Right cardiac atrium (tissue), 5 donors: ENCODE measurements at regions not wholly inside any gene's neighbourhood (a gene's known extent, or its start where the extent isn't known, plus 50 kb on each side); places are given as distances from the start of the nearest gene placed in this dataset.

Source experiments
- ATAC-seq, 2 donors: fragments of 200-7000 bp; cut with Tn5 transposase; one replicate each; pipeline versions ENCODE4 v1.8.0 to v1.9.1; 2020; ENCODE audit warnings: moderate library complexity in 2 of 2, mild to moderate bottlenecking in 1 of 2
- DNase-seq, 3 donors: peaks; one replicate each; pipeline ENCODE4 v3.0.0-alpha.2; 2020
- H3K27ac ChIP-seq: one replicate; pipeline ENCODE4 v1.5.1; 2013; ENCODE audit warnings: mild to moderate bottlenecking, low read length, control low read depth, moderate library complexity
- H3K27me3 ChIP-seq: one replicate; pipeline ENCODE4 v1.6.1; 2013; ENCODE audit not compliant: control insufficient read depth, insufficient read depth
- H3K4me1 ChIP-seq: one replicate; pipeline ENCODE4 v1.6.1; 2013; ENCODE audit warnings: low read length; ENCODE audit not compliant: control insufficient read depth, insufficient read depth
- H3K4me3 ChIP-seq: one replicate; pipeline ENCODE4 v1.5.1; 2013; ENCODE audit warnings: low read length, control low read depth
- H3K9me3 ChIP-seq: one replicate; pipeline ENCODE4 v1.6.1; 2013; ENCODE audit warnings: low read length; ENCODE audit not compliant: control insufficient read depth
- WGBS: extraction: QIAGEN DNeasy Blood & Tissue Kit; methylation state at CpG from one replicate; pipeline ENCODE4 v1.1.7; 2013; 5-methylcytosine and 5-hydroxymethylcytosine counted together
- intact Hi-C, 4 donors: fragments of 100-400 bp; cut with DNase I; formaldehyde crosslinking; loops; one replicate each; pipeline versions ENCODE4 v1.11.0 to v1.14.0; 2022 to 2023
- donor health status: healthy with polysubstance abuse.
- donor health status: DM: no; HTN: yes; CAD: no.
- donor health status: DM: no; HTN: no; CAD: no.
- donor health status: DM: no; HTN: yes; CAD: no; lungs with severe emphysema.
- donor health status: DM: yes; HTN: yes; CAD: no.

DNA sequence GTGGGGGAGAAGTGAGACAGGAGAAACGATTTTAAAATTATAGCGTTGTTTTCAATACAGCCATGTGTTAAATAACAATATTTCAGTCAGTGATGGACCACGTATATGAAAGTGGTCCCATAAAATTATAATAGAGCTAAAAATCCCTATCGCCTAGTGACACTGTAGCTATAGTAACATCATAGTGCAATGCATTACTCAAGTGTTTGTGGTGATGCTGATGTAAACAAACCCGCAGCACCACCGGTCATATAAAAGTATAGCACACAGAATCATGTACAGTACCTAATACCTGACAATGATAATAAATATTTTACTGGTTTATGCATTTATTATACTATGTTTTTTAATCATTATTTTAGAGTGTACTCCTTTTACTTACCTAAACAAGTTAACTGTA lies 407.4 kb upstream of the SEMA6A start:
- H3K27ac ChIP-seq, result no peak overlapping the region
- no peaks in the 10 kb centered on the region for H3K27me3 ChIP-seq
- H3K4me3 ChIP-seq, result no peak overlapping the region
- DNase-seq (no peak), ATAC-seq (no peak)
- WGBS, result 78% methylated on average over 6 of the region's 6 CpGs
- no peaks in the 10 kb centered on the region for H3K4me1 ChIP-seq
- intact Hi-C loops, result no loop called here
- no peaks in the 10 kb centered on the region for H3K9me3 ChIP-seq

DNA sequence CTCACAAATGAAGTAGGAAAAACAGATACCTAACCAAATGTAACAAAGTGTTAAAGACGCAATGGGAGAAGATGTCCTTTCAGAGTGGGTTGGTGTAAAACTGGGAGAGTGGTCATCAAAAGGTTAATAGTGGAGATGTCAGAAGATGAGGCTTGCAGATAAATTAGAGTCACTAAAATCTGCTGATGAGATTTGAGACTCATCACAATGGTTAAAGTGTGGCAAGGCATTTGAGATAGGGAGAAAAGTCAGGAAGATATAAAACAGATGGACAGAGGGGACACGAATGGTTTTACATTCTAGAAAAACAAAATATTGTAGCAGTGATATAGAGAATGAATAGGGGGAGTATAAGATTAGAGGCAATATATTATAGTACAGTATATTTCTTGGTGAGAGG lies 406.0 kb upstream of the SEMA6A start:
- intact Hi-C loops, result no loop called here
- no peak for DNase-seq
- H3K9me3 ChIP-seq, result no peaks in the 10 kb centered on the region
- no peak for ATAC-seq
- no peaks in the 10 kb centered on the region for H3K27me3 ChIP-seq
- no peak overlapping the region for H3K27ac ChIP-seq
- no peak overlapping the region for H3K4me3 ChIP-seq
- no peaks in the 10 kb centered on the region for H3K4me1 ChIP-seq
- 67% methylated on average over 2 of the region's 2 CpGs for WGBS

DNA sequence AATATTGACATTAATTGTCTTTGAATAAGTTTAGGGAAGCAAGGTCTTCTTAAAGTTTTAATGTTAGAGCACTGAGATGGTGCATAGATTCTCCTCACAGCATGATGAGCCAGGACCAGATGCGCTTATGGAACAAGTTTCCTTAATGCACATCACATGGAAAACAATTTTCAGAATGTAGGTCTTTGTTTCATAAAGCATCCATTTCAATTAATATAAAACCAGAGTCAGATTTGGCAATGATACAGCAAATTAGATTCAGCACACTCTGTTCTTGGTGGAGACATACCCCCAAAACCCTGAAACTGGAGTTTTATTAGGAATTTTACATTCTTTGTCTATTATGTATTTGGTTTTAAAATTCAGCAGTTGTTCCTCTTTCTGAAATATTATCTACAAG lies 402.1 kb upstream of the SEMA6A start:
- DNase-seq (no peak), ATAC-seq (no peak)
- Histone ChIP-seq H3K27me3 (no peaks in the 10 kb centered on the region), H3K9me3 (no peaks in the 10 kb centered on the region), H3K4me1 (no peaks in the 10 kb centered on the region), H3K4me3 (no peak overlapping the region), H3K27ac (no peak overlapping the region)
- intact Hi-C loops, result no loop called here
- 97% methylated on average over 1 of the region's 1 CpG for WGBS

DNA sequence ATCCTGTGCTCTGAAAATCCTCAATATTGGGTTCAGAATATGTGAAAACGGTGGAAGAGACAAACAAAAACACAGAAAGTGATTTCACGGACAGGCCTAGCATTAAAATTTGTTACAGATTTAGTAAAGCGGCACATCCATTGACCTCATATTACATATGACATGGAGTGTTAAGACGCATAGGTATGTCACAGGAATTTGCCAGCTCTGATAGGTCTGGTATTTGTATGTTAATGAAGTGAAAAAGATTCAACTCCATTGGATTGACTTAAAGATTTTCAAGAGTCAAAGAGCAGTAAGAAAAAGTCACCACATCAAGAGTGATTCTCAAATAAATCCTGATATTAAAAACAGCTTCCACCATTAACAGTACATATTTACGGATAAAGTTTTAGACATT lies 396.5 kb upstream of the SEMA6A start:
- H3K4me3 ChIP-seq, result no peak overlapping the region
- no peaks in the 10 kb centered on the region for H3K9me3 ChIP-seq
- WGBS, result 94% methylated on average over 5 of the region's 5 CpGs
- intact Hi-C loops, result no loop called here
- H3K27me3 ChIP-seq, result no peaks in the 10 kb centered on the region
- H3K27ac ChIP-seq, result no peak overlapping the region
- ATAC-seq, result no peak
- no peak for DNase-seq
- H3K4me1 ChIP-seq, result no peaks in the 10 kb centered on the region

DNA sequence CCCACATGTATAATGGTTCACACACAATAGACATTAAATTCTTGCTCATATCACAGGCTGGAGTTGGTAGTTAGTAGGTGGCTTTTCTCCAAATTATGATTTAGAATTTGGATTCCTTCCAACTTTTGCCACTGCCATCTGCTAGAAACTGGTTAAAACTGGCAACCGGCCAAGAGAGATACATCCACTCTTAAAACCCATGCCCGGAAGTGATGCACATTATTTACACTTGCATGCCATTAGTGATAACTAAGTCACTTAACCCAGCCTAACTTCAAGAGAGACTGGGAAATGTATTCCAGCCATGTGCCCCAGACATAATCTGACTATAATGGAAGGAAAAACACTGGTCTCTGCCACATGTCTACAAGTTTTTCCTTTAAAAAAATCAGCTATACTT lies 395.7 kb upstream of the SEMA6A start:
- Histone ChIP-seq H3K4me3 (no peak overlapping the region), H3K27ac (no peak overlapping the region), H3K4me1 (no peaks in the 10 kb centered on the region), H3K9me3 (no peaks in the 10 kb centered on the region), H3K27me3 (no peaks in the 10 kb centered on the region)
- no peak for ATAC-seq
- intact Hi-C loops, result no loop called here
- WGBS, result 30% methylated on average over 2 of the region's 2 CpGs
- DNase-seq, result no peak

DNA sequence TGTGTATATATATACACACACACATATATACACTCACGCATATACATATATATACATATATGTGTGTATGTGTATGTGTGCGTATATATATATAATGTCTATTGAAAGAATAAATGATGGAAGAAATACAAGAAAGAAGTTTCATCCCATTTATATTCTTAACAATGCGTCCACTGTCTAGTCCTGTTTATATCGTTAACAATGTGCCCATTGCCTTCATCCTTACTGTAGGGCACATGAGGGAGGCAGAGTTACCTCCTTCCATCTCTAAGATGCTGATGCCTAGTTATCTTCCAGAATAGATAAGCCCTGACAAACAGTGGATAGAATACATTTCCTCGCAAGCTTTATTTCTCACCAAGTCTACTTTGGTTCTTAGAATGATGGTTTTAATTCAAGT lies 389.8 kb upstream of the SEMA6A start:
- intact Hi-C loops, result no loop called here
- 92% methylated on average over 5 of the region's 5 CpGs for WGBS
- DNase-seq (no peak), ATAC-seq (no peak)
- H3K4me1 ChIP-seq, result no peaks in the 10 kb centered on the region
- H3K27ac ChIP-seq, result no peak overlapping the region
- no peaks in the 10 kb centered on the region for H3K9me3 ChIP-seq
- no peak overlapping the region for H3K4me3 ChIP-seq
- no peaks in the 10 kb centered on the region for H3K27me3 ChIP-seq

DNA sequence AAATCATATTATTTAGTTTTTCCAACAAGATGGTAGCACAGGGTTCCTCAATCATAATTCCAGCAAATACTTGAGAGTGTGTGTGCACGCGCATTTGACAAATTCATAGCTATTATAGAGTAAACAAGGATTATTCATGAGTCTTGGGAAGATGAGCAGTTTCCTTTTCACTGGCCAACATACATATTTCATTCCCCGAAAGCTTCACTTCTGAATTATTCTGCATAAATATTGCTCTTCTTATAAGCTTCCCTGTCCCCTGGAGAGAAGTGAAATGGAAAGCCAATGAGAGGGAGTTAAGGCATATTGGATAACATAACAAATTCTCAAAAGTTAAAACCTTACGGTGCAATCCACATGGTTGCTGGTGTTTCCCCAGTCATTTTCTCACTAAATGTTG lies 386.4 kb upstream of the SEMA6A start:
- intact Hi-C loops, result no loop called here
- Histone ChIP-seq H3K9me3 (no peaks in the 10 kb centered on the region), H3K4me3 (no peak overlapping the region), H3K27me3 (no peaks in the 10 kb centered on the region), H3K27ac (no peak overlapping the region), H3K4me1 (no peaks in the 10 kb centered on the region)
- no peak for ATAC-seq
- 95% methylated on average over 4 of the region's 4 CpGs for WGBS
- DNase-seq, result no peak

DNA sequence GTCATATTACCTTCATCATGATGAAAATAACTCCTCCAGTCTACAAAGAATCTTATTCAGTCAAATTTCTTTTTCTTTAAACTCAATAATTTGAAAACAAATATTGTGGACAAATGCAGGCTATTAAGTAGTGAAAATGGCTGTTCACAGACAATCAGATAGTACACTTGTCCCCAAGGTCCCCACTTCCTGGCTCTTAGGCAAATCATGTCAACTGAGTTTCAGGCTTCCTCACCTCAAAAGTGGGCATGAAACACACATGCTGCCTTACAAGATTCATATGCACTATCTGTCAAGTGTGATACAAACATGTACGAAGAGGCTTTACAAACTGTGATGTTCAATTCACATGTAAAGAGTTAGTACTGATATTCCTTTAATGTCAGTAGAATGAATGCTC lies 385.2 kb upstream of the SEMA6A start:
- intact Hi-C loops, result no loop called here
- no peaks in the 10 kb centered on the region for H3K9me3 ChIP-seq
- no peaks in the 10 kb centered on the region for H3K4me1 ChIP-seq
- no peak overlapping the region for H3K4me3 ChIP-seq
- no peaks in the 10 kb centered on the region for H3K27me3 ChIP-seq
- WGBS, result 86% methylated on average over 1 of the region's 1 CpG
- no peak overlapping the region for H3K27ac ChIP-seq
- ATAC-seq, result no peak
- DNase-seq, result no peak

DNA sequence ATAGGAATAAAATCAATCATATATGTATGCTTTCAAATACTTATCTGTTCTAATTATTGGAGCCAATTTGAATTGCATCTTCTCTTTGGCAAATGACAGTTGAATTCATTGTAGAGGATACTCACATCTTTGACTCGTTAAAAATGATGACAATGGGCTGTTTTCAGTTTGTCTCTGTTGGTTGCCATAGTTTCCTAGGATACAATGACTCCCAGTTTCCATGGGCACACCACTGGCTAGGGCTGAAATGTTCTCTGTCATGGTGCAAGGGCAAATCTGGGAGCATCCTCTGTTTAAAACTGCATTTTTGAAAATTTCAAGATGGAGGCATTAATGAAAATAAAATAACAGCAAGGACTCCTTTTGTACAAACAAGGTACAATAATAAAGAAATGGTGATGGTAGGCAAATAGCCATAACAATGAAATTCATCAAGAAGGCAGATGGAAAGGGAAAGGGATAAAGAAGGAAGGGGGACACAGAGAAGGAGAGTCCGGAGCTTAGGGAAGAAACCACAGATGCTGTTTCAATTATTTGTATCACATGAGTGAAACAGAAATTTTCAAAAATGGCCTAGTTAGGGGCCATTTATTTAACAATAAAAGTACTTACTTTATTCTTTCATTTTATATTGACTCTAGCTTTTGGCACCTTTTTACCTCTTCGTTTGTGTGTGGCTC lies 378.8 kb upstream of the SEMA6A start:
- ATAC-seq (no peak), DNase-seq (no peak)
- no peaks in the 10 kb centered on the region for H3K27me3 ChIP-seq
- no peaks in the 10 kb centered on the region for H3K9me3 ChIP-seq
- intact Hi-C loops, result no loop called here
- no peaks in the 10 kb centered on the region for H3K4me1 ChIP-seq
- 55% methylated on average over 3 of the region's 3 CpGs for whole genome bisulfite sequencing
- H3K27ac ChIP-seq, result no peak overlapping the region
- no peak overlapping the region for H3K4me3 ChIP-seq

DNA sequence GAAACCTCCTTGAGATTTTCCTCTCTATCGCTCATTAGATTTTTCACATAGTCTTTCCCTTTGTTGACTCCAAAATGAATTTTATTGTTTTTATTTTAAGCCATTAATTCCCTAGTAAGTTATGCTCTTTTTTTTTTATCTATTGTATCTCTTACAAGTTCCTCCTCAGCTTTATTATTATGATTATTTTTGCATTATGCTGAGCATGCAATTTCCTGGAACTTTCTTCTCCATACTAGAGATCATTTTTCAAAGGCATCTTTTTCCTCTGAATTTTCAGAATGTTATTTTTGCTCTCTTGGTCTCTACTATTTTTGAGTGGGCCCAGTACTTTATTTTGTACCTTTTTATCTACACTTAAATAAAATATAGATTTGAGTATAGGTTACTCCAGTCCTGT lies 376.6 kb upstream of the SEMA6A start:
- 92% methylated on average over 1 of the region's 1 CpG for WGBS
- DNase-seq, result no peak

DNA sequence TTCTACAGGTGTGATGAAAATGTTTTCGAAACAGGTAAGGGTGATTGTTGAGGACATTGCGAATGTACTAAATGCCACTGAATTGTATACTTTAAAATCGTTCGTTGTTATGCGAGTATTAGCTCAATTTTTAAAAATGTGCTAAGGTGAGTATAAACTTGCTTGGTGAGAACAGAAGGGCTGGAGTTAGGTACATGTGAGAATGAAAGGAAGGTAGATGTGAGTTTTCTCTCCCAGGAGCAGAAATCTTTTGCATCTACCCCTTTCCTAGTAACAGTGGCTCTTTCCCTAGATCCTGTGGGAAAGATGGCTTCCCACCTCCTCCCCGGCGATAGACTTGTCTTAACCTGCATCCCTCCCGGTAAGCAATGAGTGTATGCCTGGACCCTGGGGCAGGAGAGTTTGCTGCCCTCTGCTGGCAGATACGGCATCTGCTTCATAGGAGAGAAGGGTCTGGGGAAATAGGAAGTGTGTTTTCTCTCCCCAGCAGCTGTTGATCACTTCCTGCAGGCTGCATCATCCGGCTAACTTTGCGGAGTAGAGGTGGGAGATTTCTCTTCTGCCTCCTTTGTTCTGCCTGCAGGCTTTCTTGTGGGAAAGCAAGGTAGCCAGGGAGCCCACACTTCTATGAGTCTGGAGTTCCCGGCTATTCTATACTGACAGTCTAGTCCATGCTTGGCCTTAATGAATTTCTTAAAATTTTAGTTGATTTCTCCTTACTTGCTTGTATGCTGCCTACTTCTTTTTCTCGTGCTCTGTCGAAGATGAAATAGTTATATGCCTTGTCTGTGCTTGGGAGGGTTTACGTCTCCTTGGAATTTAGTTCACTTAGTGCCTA lies 373.3 kb upstream of the SEMA6A start:
- H3K4me1 ChIP-seq, result no peaks in the 10 kb centered on the region
- ATAC-seq, result peak; percentile 61 to 67
- no peaks in the 10 kb centered on the region for H3K27me3 ChIP-seq
- 73% methylated on average over 15 of the region's 15 CpGs for WGBS
- no peaks in the 10 kb centered on the region for H3K9me3 ChIP-seq
- no peak overlapping the region for H3K27ac ChIP-seq
- no peak overlapping the region for H3K4me3 ChIP-seq
- peak; percentile 38 to 76 (median 71) for DNase-seq
- intact Hi-C loops, result loop anchor here in 2 of 4 donors (5.0 to 10.0 kb wide), 4 partner anchors 163 to 813 kb away; partner anchors contain the start of gene SEMA6A (in 1 of the 2)

More for the DNA sequence above, 376.6 kb upstream of the SEMA6A start:
- Histone ChIP-seq H3K27ac (no peak overlapping the region), H3K9me3 (no peaks in the 10 kb centered on the region), H3K27me3 (no peaks in the 10 kb centered on the region), H3K4me3 (no peak overlapping the region), H3K4me1 (no peaks in the 10 kb centered on the region)
- intact Hi-C loops, result no loop called here
- no peak for ATAC-seq
